ENCODE measurements at regions not wholly inside any gene's neighbourhood (a gene's known extent, or its start where the extent isn't known, plus 50 kb on each side); places are given as distances from the start of the nearest gene placed in this dataset.

DNA sequence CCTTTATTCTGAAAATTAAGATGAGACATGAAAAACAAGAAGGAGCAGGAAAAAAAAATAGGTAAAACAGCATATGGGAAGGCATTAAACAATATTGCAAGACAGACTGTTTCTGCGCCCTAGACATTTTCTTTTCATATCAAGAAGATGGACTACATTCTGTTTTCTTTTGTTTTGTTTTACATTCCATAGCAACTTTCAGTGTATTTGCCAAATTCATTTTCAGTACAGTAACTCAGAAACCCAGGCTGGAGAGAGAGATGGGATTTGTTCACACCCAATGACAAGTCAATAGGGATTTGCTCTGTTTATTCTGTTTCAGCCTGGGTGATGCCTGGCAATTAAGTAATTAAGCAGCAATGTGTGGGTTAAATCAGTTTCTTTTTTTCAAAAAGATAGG lies 892.8 kb upstream of the DIAPH2 start:
- TF ChIP-seq, protein P1, sequence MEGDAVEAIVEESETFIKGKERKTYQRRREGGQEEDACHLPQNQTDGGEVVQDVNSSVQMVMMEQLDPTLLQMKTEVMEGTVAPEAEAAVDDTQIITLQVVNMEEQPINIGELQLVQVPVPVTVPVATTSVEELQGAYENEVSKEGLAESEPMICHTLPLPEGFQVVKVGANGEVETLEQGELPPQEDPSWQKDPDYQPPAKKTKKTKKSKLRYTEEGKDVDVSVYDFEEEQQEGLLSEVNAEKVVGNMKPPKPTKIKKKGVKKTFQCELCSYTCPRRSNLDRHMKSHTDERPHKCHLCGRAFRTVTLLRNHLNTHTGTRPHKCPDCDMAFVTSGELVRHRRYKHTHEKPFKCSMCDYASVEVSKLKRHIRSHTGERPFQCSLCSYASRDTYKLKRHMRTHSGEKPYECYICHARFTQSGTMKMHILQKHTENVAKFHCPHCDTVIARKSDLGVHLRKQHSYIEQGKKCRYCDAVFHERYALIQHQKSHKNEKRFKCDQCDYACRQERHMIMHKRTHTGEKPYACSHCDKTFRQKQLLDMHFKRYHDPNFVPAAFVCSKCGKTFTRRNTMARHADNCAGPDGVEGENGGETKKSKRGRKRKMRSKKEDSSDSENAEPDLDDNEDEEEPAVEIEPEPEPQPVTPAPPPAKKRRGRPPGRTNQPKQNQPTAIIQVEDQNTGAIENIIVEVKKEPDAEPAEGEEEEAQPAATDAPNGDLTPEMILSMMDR (IDR thresholded peaks at IDR 0.05): no peak
- TF ChIP-seq POLR2A (IDR thresholded peaks at IDR 0.05): no peak
